ENCODE measurements at regions not wholly inside any gene's neighbourhood (a gene's known extent, or its start where the extent isn't known, plus 50 kb on each side); places are given as distances from the start of the nearest gene placed in this dataset.

- H3K27me3 Mint-ChIP-seq: peaks cover 12% of the 10 kb centered on the region
- no peak overlapping the region for H3K4me3 Mint-ChIP-seq (ENCODE audit: low read depth)
- H3K27ac Mint-ChIP-seq: no peak overlapping the region
- H3K4me1 Mint-ChIP-seq (ENCODE audit: low read depth): no peaks in the 10 kb centered on the region
- no peak for DNase-seq (ENCODE audit: low spot score, unreplicated experiment)
- no peak for TF ChIP-seq CTCF (IDR thresholded peaks at IDR 0.05; ENCODE audit: unreplicated experiment)
- no peaks in the 10 kb centered on the region for H3K36me3 Mint-ChIP-seq (ENCODE audit: insufficient read depth)
- H3K9me3 Mint-ChIP-seq (ENCODE audit: low read depth): peaks cover 4% of the 10 kb centered on the region
These were observed 158.2 kb downstream of the HMHB1 start for GRCh38 chr5:143970159-143970558.

- DNase-seq (ENCODE audit: low spot score, unreplicated experiment): no peak
- H3K36me3 Mint-ChIP-seq (ENCODE audit: insufficient read depth): no peaks in the 10 kb centered on the region
- H3K4me1 Mint-ChIP-seq (ENCODE audit: low read depth): no peaks in the 10 kb centered on the region
- no peak for TF ChIP-seq CTCF (IDR thresholded peaks at IDR 0.05; ENCODE audit: unreplicated experiment)
- H3K27me3 Mint-ChIP-seq: peaks cover 12% of the 10 kb centered on the region
- peaks cover 4% of the 10 kb centered on the region for H3K9me3 Mint-ChIP-seq (ENCODE audit: low read depth)
- H3K27ac Mint-ChIP-seq: no peak overlapping the region
- no peak overlapping the region for H3K4me3 Mint-ChIP-seq (ENCODE audit: low read depth)
These were observed 160.1 kb downstream of the HMHB1 start for GRCh38 chr5:143972068-143972467.

GRCh38 chr5:143976055-143976454, 164.1 kb downstream of the HMHB1 start:
- Mint-ChIP-seq H3K4me1 (ENCODE audit: low read depth) (no peaks in the 10 kb centered on the region), H3K27ac (no peak overlapping the region), H3K9me3 (ENCODE audit: low read depth) (peaks cover 1% of the 10 kb centered on the region), H3K4me3 (ENCODE audit: low read depth) (no peak overlapping the region), H3K36me3 (ENCODE audit: insufficient read depth) (no peaks in the 10 kb centered on the region), H3K27me3 (peaks cover 10% of the 10 kb centered on the region)
- no peak for DNase-seq (ENCODE audit: low spot score, unreplicated experiment)
- TF ChIP-seq CTCF (IDR thresholded peaks at IDR 0.05; ENCODE audit: unreplicated experiment): no peak

- Mint-ChIP-seq H3K4me3 (ENCODE audit: low read depth) (no peak overlapping the region), H3K9me3 (ENCODE audit: low read depth) (no peaks in the 10 kb centered on the region), H3K27me3 (no peaks in the 10 kb centered on the region), H3K36me3 (ENCODE audit: insufficient read depth) (no peaks in the 10 kb centered on the region), H3K27ac (no peak overlapping the region), H3K4me1 (ENCODE audit: low read depth) (no peaks in the 10 kb centered on the region)
- no peak for TF ChIP-seq CTCF (IDR thresholded peaks at IDR 0.05; ENCODE audit: unreplicated experiment)
- DNase-seq (ENCODE audit: low spot score, unreplicated experiment): no peak
These were observed 166.0 kb downstream of the HMHB1 start for GRCh38 chr5:143977891-143978461.

GRCh38 chr5:143979044-143979690, 167.2 kb downstream of the HMHB1 start:
- no peak for DNase-seq (ENCODE audit: low spot score, unreplicated experiment)
- no peaks in the 10 kb centered on the region for H3K36me3 Mint-ChIP-seq (ENCODE audit: insufficient read depth)
- no peaks in the 10 kb centered on the region for H3K27me3 Mint-ChIP-seq
- H3K27ac Mint-ChIP-seq: no peak overlapping the region
- no peaks in the 10 kb centered on the region for H3K9me3 Mint-ChIP-seq (ENCODE audit: low read depth)
- TF ChIP-seq CTCF (IDR thresholded peaks at IDR 0.05; ENCODE audit: unreplicated experiment): no peak
- no peaks in the 10 kb centered on the region for H3K4me1 Mint-ChIP-seq (ENCODE audit: low read depth)
- no peak overlapping the region for H3K4me3 Mint-ChIP-seq (ENCODE audit: low read depth)

Measured in progenitor cell of endocrine pancreas (in vitro differentiated cells).